ENCODE measurements at regions not wholly inside any gene's neighbourhood (a gene's known extent, or its start where the extent isn't known, plus 50 kb on each side); places are given as distances from the start of the nearest gene placed in this dataset.

DNA sequence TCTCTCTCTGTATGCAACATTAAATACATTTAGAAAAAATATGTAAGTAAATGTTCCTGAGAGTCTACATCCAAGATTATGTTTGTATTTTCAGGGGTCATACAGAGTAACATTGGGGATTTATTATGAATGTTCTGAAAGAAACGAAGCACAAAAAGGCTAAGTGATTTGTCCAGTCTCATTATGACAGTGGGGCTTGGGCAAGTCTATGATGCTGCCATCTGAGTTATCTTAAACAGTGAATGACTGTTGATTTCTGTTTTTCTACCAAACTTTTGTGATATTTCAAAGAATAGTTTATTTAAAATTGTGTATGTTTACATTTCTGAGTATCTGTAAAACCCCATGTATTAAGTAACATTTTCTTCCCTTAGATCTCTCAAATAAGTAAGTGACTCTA is 481.2 kb upstream of the ZNF717 start:
- TF ChIP-seq TAF1 (IDR thresholded peaks at IDR 0.05; ENCODE audit: borderline replicate concordance, insufficient read depth, low read length) = no peak
- TF ChIP-seq POLR2AphosphoS5 (IDR thresholded peaks at IDR 0.05; ENCODE audit: low read depth, low read length) = no peak
